Adrenal gland (tissue), 5 donors: ENCODE measurements at regions not wholly inside any gene's neighbourhood (a gene's known extent, or its start where the extent isn't known, plus 50 kb on each side); places are given as distances from the start of the nearest gene placed in this dataset.

Experiments used
- POLR2A ChIP-seq, 2 donors: fragments of 450-650 bp; IDR thresholded peaks; one replicate each; pipeline ENCODE4 v1.6.1; 2017; ENCODE audit warnings: antibody characterized with exemption in 2 of 2, mild to moderate bottlenecking in 2 of 2, moderate library complexity in 1 of 2
- TF ChIP-seq, protein P1 (sequence below), 6 experiments: fragments of 450-650 bp in 4 of 6; fragments of 200-600 bp in 2 of 6; sonication (generic) in 1 of 6; IDR thresholded peaks; 1 replicate in 5 of 6; 2 replicates in 1 of 6; pipeline versions ENCODE4 v1.5.1 to v1.8.0; 2016 to 2021; ENCODE audit warnings: antibody characterized with exemption in 6 of 6, mild to moderate bottlenecking in 2 of 6, moderate library complexity in 1 of 6
- donor health status: DM: no; HTN: no; CAD: no.

DNA sequence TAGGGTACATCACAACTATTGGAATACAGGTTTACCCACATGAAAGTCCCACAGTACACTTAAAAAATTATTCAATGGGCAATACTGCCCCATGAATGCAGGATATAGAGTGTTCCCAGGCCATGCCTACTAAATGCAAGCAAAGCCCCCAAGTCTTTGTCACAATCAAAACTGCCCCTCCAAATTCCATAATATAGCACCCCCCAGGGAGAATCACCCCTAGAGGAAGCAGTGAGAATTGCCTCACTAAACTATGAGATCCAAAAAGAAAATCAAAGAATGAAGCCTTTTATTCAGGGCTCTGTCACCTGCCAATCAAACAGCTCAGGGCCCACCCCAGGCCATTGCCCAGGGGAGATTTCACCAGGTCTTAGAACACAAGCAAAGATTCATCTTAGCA is 90.8 kb downstream of the ATPSCKMT start:
- TF ChIP-seq POLR2A (IDR thresholded peaks at IDR 0.05): no peak
- TF ChIP-seq, protein P1, sequence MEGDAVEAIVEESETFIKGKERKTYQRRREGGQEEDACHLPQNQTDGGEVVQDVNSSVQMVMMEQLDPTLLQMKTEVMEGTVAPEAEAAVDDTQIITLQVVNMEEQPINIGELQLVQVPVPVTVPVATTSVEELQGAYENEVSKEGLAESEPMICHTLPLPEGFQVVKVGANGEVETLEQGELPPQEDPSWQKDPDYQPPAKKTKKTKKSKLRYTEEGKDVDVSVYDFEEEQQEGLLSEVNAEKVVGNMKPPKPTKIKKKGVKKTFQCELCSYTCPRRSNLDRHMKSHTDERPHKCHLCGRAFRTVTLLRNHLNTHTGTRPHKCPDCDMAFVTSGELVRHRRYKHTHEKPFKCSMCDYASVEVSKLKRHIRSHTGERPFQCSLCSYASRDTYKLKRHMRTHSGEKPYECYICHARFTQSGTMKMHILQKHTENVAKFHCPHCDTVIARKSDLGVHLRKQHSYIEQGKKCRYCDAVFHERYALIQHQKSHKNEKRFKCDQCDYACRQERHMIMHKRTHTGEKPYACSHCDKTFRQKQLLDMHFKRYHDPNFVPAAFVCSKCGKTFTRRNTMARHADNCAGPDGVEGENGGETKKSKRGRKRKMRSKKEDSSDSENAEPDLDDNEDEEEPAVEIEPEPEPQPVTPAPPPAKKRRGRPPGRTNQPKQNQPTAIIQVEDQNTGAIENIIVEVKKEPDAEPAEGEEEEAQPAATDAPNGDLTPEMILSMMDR (IDR thresholded peaks at IDR 0.05): no peak
